Inflammatory macrophage (primary cell): ENCODE measurements at regions not wholly inside any gene's neighbourhood (a gene's known extent, or its start where the extent isn't known, plus 50 kb on each side); places are given as distances from the start of the nearest gene placed in this dataset.
"Not testable (repeated sequence)": the region's sequence is repeated elsewhere in the genome, so short reads cannot be mapped to it uniquely, and the experiment has no call there.

Experiments used
- DNase-seq, 2 donors: peaks; one replicate each; pipeline ENCODE4 v3.0.0-alpha.2; 2020 to 2022

DNA sequence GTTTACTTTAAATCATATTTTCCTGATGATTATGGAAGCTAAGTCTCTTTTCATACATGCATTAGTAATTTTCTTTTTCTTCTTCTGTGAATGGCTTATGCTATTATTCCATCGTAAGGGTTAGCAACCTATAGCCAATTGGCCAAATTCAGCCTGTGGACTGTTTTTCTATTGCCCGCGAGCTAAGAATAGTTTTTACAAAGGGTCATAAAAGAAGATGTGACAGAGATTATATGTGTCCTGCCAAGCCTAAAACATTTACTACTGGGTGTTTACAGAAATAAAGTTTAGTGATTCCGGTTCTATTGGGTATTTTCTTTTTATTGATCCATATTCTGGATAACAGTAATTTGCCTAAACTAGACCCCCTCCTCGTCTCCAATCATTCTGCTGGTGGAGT, 268.8 kb upstream of the DIO3 start:
- no peak for DNase-seq

DNA sequence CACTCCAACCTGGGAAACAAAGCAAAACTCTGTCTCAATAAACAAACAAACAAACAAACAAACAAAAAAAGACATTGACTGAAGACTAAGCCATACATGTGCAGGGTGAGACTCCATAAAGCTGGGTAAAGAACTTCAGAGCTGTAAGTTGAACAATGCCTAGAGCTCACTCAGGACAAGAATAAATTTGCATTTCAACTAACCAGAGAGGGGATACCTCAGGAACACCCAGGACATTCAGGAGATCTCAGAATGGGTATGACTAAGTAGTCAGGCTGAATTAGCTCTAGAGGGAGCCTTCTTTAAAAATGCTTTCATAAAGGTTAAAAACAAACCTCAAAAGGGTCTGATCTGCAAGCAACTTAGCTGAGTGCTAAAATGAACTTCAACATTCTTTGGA, 267.7 kb upstream of the DIO3 start:
- DNase-seq, result no peak

GRCh38 chr14:101294136-101294535, 267.2 kb upstream of the DIO3 start:
- DNase-seq, result no peak

DNA sequence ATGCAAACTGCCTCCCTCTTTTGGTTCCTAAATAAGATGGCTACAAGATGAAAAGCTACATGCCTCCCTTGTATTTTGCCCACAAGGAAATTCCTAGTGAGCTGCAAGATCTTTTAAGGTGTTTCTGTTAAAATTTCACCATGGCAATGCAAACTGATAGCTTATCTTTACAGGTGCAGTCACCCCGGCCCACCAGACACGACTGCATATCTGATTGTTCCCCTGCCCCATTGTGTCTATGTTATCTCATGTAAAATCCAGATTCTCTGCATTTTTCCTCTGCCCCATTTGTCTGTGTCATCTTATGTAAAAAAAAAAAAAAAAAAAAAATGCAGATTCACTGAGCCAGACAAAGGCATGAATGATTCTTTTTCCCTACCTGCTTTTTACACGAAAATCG, 261.5 kb upstream of the DIO3 start:
- DNase-seq, result not testable (repeated sequence)

DNA sequence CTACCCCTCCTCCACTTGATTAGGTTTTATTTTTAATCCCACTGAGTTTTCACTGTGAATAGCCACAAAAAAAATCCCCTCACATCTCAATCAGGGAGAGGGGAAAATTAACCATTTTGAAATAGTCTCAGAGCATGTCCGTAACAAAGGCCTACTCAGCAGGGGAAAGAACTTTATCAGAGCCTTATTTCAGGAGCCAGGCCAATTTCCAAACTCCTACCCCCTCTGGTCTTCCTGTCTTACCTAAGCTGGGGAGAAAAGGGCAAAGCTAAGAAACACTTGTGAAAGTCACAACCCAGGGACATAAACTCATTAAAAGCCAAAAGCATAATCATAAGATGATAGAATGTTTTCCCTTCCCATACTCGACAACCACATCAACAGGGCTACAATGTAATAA, 260.3 kb upstream of the DIO3 start:
- DNase-seq, result no peak

GRCh38 chr14:101307162-101307561, 254.1 kb upstream of the DIO3 start:
- DNase-seq, result not testable (repeated sequence)

- not testable (repeated sequence) for DNase-seq
Measured at GRCh38 chr14:101311186-101311585, 250.1 kb upstream of the DIO3 start.

- no peak for DNase-seq
Measured at GRCh38 chr14:101313268-101313667, 248.0 kb upstream of the DIO3 start.

DNA sequence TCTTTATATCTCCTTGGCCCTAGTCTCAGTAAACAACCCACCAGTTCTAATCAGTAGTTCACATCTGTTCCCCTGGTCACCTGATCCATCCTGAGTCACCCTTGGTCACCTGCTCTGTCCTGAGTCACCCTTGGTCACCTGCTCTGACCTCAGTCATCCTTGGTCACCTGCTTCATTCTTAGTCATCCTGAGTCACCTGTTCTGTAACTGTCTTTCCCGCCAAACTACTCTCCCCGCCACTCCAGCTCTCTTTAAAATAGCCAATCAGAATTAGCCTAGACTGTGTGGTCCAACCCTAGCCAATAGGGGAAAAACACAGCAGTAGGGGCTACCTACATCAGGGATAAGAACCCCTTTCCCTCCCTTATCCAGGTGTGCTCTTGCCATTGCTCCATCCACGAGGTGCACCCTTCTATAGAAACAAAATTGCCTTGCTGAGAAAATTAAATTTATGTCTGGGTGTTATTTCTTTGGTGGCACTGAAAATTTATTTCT, 245.4 kb upstream of the DIO3 start:
- no peak for DNase-seq

DNA sequence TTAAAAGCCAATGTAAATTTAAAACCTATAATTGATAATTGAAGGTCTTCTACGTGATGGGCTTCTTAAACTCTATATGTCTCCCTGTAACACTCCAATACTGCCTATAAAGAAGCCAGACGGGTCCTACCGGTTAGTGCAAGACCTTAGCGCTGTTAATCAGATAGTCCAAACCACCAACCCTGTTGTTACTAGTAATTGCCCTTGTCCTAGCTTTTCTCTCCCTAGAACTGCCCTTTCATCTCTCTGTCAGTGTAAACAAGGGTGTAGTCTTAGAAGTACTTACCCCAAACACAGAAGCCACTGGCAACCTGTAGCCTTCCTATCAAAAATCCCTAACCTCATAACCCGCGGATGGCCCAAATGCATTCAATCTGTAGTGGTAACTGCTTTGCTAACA, 243.0 kb upstream of the DIO3 start:
- DNase-seq, result no peak

DNA sequence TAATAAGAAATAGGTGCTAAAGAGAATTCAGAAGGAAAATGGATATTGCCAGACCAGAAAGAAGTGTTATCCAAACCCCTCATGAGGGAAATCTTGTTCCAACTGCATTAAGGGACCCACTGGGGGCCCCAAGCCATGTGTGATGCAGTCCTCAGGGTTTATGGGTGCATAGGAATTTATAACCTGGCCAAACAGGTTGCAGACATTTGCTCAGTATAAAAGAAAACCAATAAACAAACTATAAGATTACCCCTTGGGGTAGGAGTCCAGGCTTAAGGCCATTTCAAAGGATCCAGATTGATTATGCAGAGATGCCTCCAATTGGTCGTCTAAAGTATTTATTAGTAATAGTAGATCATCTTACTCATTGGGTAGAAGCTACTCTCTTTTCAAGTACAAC, 240.9 kb upstream of the DIO3 start:
- no peak for DNase-seq

- DNase-seq, result no peak
Measured at GRCh38 chr14:101322223-101322622, 239.1 kb upstream of the DIO3 start.

GRCh38 chr14:101323111-101323510, 238.2 kb upstream of the DIO3 start:
- no peak for DNase-seq

DNA sequence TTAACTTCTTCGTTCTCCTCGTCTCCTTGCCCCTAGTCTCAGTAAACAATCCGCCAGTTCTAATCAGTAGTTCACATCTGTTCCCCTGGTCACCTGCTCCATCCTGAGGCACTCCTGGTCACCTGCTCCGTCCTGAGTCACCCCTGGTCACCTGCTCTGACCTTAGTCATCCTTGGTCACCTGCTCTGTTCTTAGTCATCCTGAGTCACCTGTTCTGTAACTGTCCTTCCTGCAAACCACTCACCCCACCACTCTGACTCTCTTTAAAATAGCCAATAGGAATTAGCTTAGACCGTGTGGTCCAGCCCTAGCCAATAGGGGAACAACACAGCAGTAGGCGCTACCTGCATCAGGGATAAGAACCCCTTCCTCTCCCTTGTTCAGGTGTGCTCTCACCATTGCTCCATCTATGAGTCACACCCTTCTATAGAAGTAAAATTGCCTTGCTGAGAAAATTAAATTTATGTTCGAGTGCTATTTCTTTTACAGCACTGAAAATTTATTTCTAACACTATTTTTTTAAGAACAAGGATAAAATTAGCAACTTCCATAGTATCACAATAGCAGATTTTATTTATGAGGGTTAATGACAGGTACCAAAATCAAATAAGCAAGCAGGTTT, 237.6 kb upstream of the DIO3 start:
- DNase-seq, result not testable (repeated sequence)

- no peak for DNase-seq
Measured at GRCh38 chr14:101325319-101325718, 236.0 kb upstream of the DIO3 start.

GRCh38 chr14:101328412-101329028, 232.8 kb upstream of the DIO3 start:
- DNase-seq, result no peak

DNA sequence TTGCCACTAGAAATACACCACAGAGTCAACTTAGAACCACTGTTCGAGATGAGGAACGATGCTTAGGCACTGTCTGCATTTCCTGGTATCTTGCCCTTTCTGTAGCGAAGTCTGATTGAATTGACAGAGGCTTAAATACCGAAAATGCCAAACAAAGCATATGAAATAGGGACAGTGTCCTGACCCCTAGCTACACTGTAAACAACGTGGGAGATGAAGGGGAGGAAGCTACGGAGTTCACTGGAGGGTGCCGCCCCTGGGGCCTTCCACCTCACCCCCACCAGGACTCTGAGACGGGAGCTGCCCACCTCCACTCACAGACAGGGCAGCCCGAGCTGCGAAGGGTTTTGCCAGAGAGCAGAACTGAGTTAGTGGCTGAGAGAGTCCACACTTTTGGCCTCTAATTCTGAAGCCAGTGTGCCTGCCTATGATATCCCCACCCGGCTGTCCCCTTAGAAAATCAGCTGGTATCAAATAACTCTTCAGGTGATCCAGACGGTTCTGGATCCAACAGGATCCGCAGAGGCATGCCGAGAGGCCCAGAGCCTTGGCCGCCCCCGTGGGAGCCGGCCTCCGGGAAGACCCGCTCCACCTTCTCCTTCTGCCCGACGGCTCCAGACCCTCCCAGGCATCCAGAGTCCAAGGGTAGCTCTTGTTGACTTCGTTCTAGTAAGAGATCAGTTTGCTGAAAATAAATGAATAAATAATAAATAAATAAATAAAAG, 230.7 kb upstream of the DIO3 start:
- no peak for DNase-seq

DNA sequence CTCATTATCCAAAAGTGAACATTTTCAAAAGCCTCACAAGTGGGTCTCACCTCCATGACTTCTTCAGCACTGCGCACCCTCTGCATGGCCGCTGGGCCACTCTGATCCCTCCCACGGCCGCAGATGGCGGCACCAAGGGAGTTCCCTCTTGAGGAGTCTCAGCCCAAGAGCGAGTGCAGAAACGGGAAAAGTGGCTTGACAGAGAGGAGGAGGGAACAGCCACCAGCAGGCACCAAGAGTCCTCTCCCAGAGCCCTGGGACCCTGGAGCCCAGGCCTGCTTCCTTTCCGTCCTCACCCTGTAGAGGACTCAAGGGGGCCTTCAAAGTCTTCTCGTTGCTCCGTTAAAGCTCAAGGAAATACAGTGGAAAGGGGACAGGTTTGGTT, 230.2 kb upstream of the DIO3 start:
- no peak for DNase-seq

- DNase-seq, result no peak
Measured at GRCh38 chr14:101331661-101332169, 229.6 kb upstream of the DIO3 start.

DNA sequence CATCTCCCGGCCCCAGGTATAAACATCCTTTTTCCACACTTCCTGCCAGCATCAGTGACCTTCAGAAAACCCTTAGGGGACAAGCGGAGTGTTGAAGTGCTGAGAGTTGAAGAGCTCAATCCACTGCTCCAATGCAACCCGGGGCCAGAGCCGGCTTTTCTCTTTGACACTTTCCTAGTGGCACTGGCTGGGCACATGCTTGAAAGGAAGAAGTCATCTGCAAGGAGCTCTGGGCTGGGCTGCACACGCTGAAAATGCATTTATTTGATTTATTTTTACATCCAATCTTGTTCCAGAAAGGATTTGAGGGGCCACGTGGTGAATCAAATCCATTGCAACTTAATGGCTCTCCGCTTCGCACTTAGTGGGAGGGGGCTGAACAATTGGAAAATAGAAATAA, 229.0 kb upstream of the DIO3 start:
- no peak for DNase-seq

GRCh38 chr14:101333335-101334280, 227.7 kb upstream of the DIO3 start:
- DNase-seq, result no peak

DNA sequence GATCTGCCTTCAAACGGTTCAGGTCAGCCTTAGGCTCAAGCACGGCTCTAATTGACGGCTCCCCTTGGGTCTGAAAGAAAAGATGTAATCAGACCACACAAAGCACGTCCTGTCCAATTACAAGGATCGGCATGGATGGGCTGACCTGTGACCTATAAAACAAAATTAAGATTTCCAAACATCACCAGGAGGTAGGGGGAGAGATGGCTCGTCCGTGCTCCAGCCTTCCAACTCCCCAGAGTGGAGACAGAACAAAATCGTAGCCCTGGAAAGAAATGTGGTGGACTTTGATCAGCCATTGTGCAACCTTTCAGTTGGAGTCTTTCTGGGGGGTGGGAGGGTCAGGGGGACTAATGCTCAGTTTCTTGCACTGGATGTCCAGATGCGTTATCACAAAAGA, 226.6 kb upstream of the DIO3 start:
- DNase-seq, result no peak
